H1 (cell line): ENCODE measurements at regions not wholly inside any gene's neighbourhood (a gene's known extent, or its start where the extent isn't known, plus 50 kb on each side); places are given as distances from the start of the nearest gene placed in this dataset.

Experiments used
- CTCF ChIA-PET: fragments of 300-600 bp; sonication (Branson Sonifier 250); formaldehyde crosslinking; loops from one replicate; lab custom pipeline; 2021; ENCODE audit not compliant: partially characterized antibody; lab: Charles Lee
- POLR2A ChIA-PET: fragments of 300-600 bp; sonication (Branson Sonifier 250); formaldehyde crosslinking; loops from one replicate; lab custom pipeline; 2021; ENCODE audit warnings: inconsistent platforms; ENCODE audit not compliant: partially characterized antibody; lab: Charles Lee
- DNase-seq, 2 experiments: peaks; one replicate each; pipeline versions ENCODE4 v3.0.0 to v3.0.0-alpha.2; 2010 to 2022; ENCODE audit warnings: low spot score in 2 of 2, low read depth in 1 of 2, mixed read lengths in 1 of 2
- FAIRE-seq: peaks from 2 replicates; lab custom pipeline; 2011; peaks lifted over from hg19 to GRCh38; lab: Jason Lieb, UNC
- H2AFZ ChIP-seq: 2 replicates; pipeline ENCODE4 v1.8.1; 2012; ENCODE audit warnings: low read length, inconsistent platforms
- H2AK5ac ChIP-seq: 2 replicates; pipeline ENCODE4 v1.6.1; 2013; ENCODE audit warnings: low read depth, low read length
- H2BK120ac ChIP-seq: replicated peaks from 2 replicates; pipeline ENCODE3; 2013; ENCODE audit warnings: low read depth, low read length, inconsistent platforms
- H2BK12ac ChIP-seq: 2 replicates; pipeline ENCODE4 v1.6.1; 2013; ENCODE audit warnings: low read depth, low read length
- H2BK15ac ChIP-seq: 2 replicates; pipeline ENCODE4 v1.6.1; 2013; ENCODE audit warnings: low read length
- H2BK20ac ChIP-seq: 2 replicates; pipeline ENCODE4 v1.6.1; 2013; ENCODE audit warnings: low read length
- H2BK5ac ChIP-seq: 2 replicates; pipeline ENCODE4 v1.6.1; 2013; ENCODE audit warnings: low read depth, low read length
- H3K14ac ChIP-seq: 2 replicates; pipeline ENCODE4 v1.6.1; 2013; ENCODE audit warnings: inconsistent platforms; ENCODE audit not compliant: insufficient read length
- H3K18ac ChIP-seq: 2 replicates; pipeline ENCODE4 v1.6.1; 2013; ENCODE audit warnings: low read length; ENCODE audit errors: extremely low read depth
- H3K23ac ChIP-seq: 2 replicates; pipeline ENCODE4 v1.6.1; 2013; ENCODE audit warnings: inconsistent platforms; ENCODE audit not compliant: insufficient read length
- H3K23me2 ChIP-seq: 2 replicates; pipeline ENCODE4 v1.6.1; 2013; ENCODE audit warnings: low read depth, low read length
- H3K27ac ChIP-seq: 2 replicates; pipeline ENCODE4 v1.6.1; 2011; ENCODE audit warnings: low read depth, low read length, inconsistent platforms
- H3K27me3 ChIP-seq, 4 experiments: replicated peaks in 1 of 4; 1 replicate in 1 of 4; 2 replicates in 3 of 4; pipeline versions ENCODE4 v1.6.1 to v1.8.1; 2011 to 2013; ENCODE audit warnings: low read length in 3 of 4, mild to moderate bottlenecking in 3 of 4, inconsistent platforms in 2 of 4, mixed read lengths in 2 of 4, moderate library complexity in 1 of 4; ENCODE audit not compliant: control insufficient read depth in 3 of 4, insufficient read depth in 3 of 4; ENCODE audit errors: extremely low read depth in 1 of 4
- H3K36me3 ChIP-seq, 4 experiments: 2 replicates each; pipeline versions ENCODE4 v1.6.1 to v1.8.1; 2011 to 2013; ENCODE audit warnings: mild to moderate bottlenecking in 4 of 4, low read length in 3 of 4, moderate library complexity in 2 of 4, control low read depth in 1 of 4, inconsistent platforms in 1 of 4; ENCODE audit not compliant: insufficient read depth in 4 of 4, control insufficient read depth in 2 of 4
- H3K4ac ChIP-seq: replicated peaks from 2 replicates; pipeline ENCODE3; 2013; ENCODE audit warnings: low read length, low read depth, mixed read lengths, inconsistent platforms; ENCODE audit not compliant: insufficient read length
- H3K4me1 ChIP-seq, 4 experiments: replicated peaks in 1 of 4; 1 replicate in 1 of 4; 2 replicates in 3 of 4; pipeline versions ENCODE4 v1.6.1 to v1.8.1; 2011 to 2013; ENCODE audit warnings: low read length in 3 of 4, inconsistent platforms in 2 of 4, mixed read lengths in 1 of 4; ENCODE audit not compliant: insufficient read depth in 4 of 4, control insufficient read depth in 3 of 4
- H3K4me2 ChIP-seq, 2 experiments: 2 replicates each; pipeline versions ENCODE4 v1.6.1 to v1.8.1; 2011 to 2013; ENCODE audit warnings: low read depth in 2 of 2, low read length in 2 of 2, control low read depth in 1 of 2, inconsistent platforms in 1 of 2, mild to moderate bottlenecking in 1 of 2; ENCODE audit not compliant: insufficient read depth in 1 of 2
- H3K4me3 ChIP-seq, 4 experiments: fragments of 200-600, 300-600 bp in 1 of 4; sonication (generic), shearing (Covaris generic), sonication (Bioruptor Twin) in 1 of 4; 2 replicates each; pipeline versions ENCODE4 v1.5.1 to v1.8.1; 2011 to 2016; ENCODE audit warnings: low read length in 4 of 4, low read depth in 3 of 4, control low read depth in 2 of 4, inconsistent platforms in 2 of 4, mild to moderate bottlenecking in 2 of 4, mixed read lengths in 1 of 4, moderate library complexity in 1 of 4; ENCODE audit not compliant: insufficient read depth in 2 of 4; ENCODE audit errors: extremely low read depth in 1 of 4
- H3K56ac ChIP-seq: replicated peaks from 2 replicates; pipeline ENCODE3; 2013; ENCODE audit warnings: low read depth, mild to moderate bottlenecking, mixed read lengths, low read length, inconsistent platforms; ENCODE audit not compliant: insufficient read length
- H3K79me1 ChIP-seq: 2 replicates; pipeline ENCODE4 v1.6.1; 2013; ENCODE audit warnings: low read depth, low read length, control low read depth
- H3K79me2 ChIP-seq, 2 experiments: 2 replicates each; pipeline versions ENCODE4 v1.6.1 to v1.8.1; 2012 to 2013; ENCODE audit warnings: low read length in 2 of 2, mild to moderate bottlenecking in 2 of 2, inconsistent platforms in 1 of 2; ENCODE audit not compliant: insufficient read depth in 2 of 2, control insufficient read depth in 1 of 2
- H3K9ac ChIP-seq, 4 experiments: replicated peaks in 1 of 4; 1 replicate in 1 of 4; 2 replicates in 3 of 4; pipeline versions ENCODE4 v1.6.1 to v1.8.1; 2011 to 2013; ENCODE audit warnings: low read depth in 3 of 4, low read length in 3 of 4, control low read depth in 2 of 4, mild to moderate bottlenecking in 2 of 4, moderate library complexity in 2 of 4, inconsistent platforms in 1 of 4; ENCODE audit errors: extremely low read depth in 1 of 4
- H3K9me3 ChIP-seq, 2 experiments: 2 replicates each; pipeline versions ENCODE4 v1.6.1 to v1.8.1; 2012 to 2013; ENCODE audit warnings: mild to moderate bottlenecking in 2 of 2, moderate library complexity in 2 of 2, control low read depth in 1 of 2, inconsistent platforms in 1 of 2, low read depth in 1 of 2, low read length in 1 of 2, mixed read lengths in 1 of 2; ENCODE audit not compliant: insufficient read depth in 2 of 2
- H4K20me1 ChIP-seq, 2 experiments: replicated peaks in 1 of 2; 2 replicates each; pipeline versions ENCODE3 to v1.8.1; 2011 to 2013; ENCODE audit warnings: inconsistent platforms in 2 of 2, low read length in 2 of 2, mild to moderate bottlenecking in 1 of 2; ENCODE audit not compliant: insufficient read depth in 2 of 2, control insufficient read depth in 1 of 2
- H4K5ac ChIP-seq: 2 replicates; pipeline ENCODE4 v1.6.1; 2013; ENCODE audit warnings: low read length, low read depth, mixed read lengths, inconsistent platforms; ENCODE audit not compliant: insufficient read length
- H4K8ac ChIP-seq: 2 replicates; pipeline ENCODE4 v1.8.0; 2013; ENCODE audit warnings: mild to moderate bottlenecking, moderate library complexity, low read length, inconsistent platforms; ENCODE audit not compliant: insufficient read depth; ENCODE audit errors: extremely low read depth
- H4K91ac ChIP-seq: replicated peaks from 2 replicates; pipeline ENCODE3; 2013; ENCODE audit warnings: low read length, mixed read lengths, inconsistent platforms; ENCODE audit not compliant: insufficient read length
- BACH1 ChIP-seq: IDR thresholded peaks from 2 replicates; pipeline ENCODE4 v1.6.1; 2012; ENCODE audit warnings: low read length, improper control_type of control experiment
- BCL11A ChIP-seq, 2 experiments: IDR thresholded peaks; one replicate each; pipeline ENCODE4 v1.6.1; 2011; ENCODE audit warnings: low read depth in 2 of 2, low read length in 2 of 2, mild to moderate bottlenecking in 2 of 2
- CBX8 ChIP-seq: fragments of 300-800, 300-1000 bp; sonication (generic); IDR thresholded peaks from 2 replicates; pipeline ENCODE4 v1.7.1; 2016; ENCODE audit warnings: low read depth, low read length, borderline replicate concordance
- JUN ChIP-seq: IDR thresholded peaks from 2 replicates; pipeline ENCODE4 v1.6.1; 2011; ENCODE audit warnings: low read depth, mild to moderate bottlenecking, improper control_type of control experiment, low read length
- POU5F1 ChIP-seq: IDR thresholded peaks from 2 replicates; pipeline ENCODE4 v1.6.1; 2011; ENCODE audit warnings: low read depth, mild to moderate bottlenecking, low read length, moderate library complexity
- SP2 ChIP-seq: IDR thresholded peaks from 2 replicates; pipeline ENCODE4 v1.6.1; 2012; ENCODE audit warnings: mild to moderate bottlenecking, low read length, inconsistent platforms
- SUZ12 ChIP-seq: fragments of 200-600 bp; sonication (generic); IDR thresholded peaks from 2 replicates; pipeline ENCODE4 v1.6.1; 2012; ENCODE audit warnings: mild to moderate bottlenecking, inconsistent platforms, low read length, moderate library complexity, mixed read lengths
- TBP ChIP-seq: IDR thresholded peaks from 2 replicates; pipeline ENCODE4 v1.6.1; 2011; ENCODE audit warnings: low read depth, low read length, improper control_type of control experiment
- WGBS, 2 experiments: shearing (Covaris generic) in 1 of 2; methylation state at CpG; one replicate each; pipeline versions ENCODE4 v1.1.6 to v1.1.7; 2013 to 2015; ENCODE audit warnings: low lambda C conversion rate in 2 of 2, mixed read lengths in 2 of 2, inconsistent platforms in 1 of 2, low coverage in 1 of 2, missing lambda C conversion rate in 1 of 2; ENCODE audit not compliant: insufficient replicate concordance in 2 of 2, insufficient coverage in 1 of 2, insufficient read length in 1 of 2; ENCODE audit errors: extremely low coverage in 1 of 2, missing lambda C conversion rate in 1 of 2; 5-methylcytosine and 5-hydroxymethylcytosine counted together

DNA sequence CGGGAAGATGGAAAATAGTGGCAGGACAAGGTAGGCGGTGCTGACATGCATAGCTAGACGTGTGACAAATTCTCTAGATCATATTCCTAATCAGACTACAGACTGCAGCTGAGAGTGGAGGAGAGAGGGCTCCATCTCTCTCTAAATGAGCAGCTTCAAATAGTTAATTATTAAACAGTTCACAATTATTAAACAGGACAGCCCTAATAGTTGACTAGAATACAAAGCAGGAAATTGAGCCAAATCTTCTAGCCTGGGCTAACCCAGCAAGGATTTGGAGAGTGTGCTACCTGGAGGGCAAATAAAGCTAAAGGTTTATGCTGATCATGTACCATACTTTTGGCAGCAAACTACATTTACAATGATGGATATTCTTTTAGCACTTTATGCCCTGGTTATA is 54.4 kb upstream of the CWC22 start:
- Histone ChIP-seq H3K4me1 (peaks cover 5 to 18% (median 13%) of the 10 kb centered on the region in 4 experiments), H3K14ac (no peak overlapping the region), H3K79me2 (no peaks in the 10 kb centered on the region), H2BK120ac (peak overlapping the region; percentile 68), H3K36me3 (no peaks in the 10 kb centered on the region), H2AFZ (no peak overlapping the region), H3K23ac (no peak overlapping the region), H3K4ac (no peak overlapping the region), H3K27ac (no peak overlapping the region), H3K23me2 (no peaks in the 10 kb centered on the region), H4K91ac (peak overlapping the region; percentile 51), H3K4me3 (no peak overlapping the region), H4K5ac (no peak overlapping the region), H3K27me3 (no peaks in the 10 kb centered on the region), H3K18ac (no peak overlapping the region), H4K20me1 (no peaks in the 10 kb centered on the region), H3K9ac (no peak overlapping the region), H4K8ac (no peak overlapping the region), H3K4me2 (no peak overlapping the region), H2AK5ac (no peak overlapping the region), H2BK12ac (peak overlapping the region; percentile 54; the same call in 1 of the 2 replicates), H3K79me1 (no peaks in the 10 kb centered on the region), H2BK5ac (no peak overlapping the region), H3K9me3 (no peaks in the 10 kb centered on the region), H2BK15ac (no peak overlapping the region), H2BK20ac (peak overlapping the region; percentile 51; the same call in 1 of the 2 replicates), H3K56ac (no peak overlapping the region)
- ChIA-PET POLR2A (interaction anchor here (0.7 kb wide), 1 partner anchor 15 kb away, joined by 3 read pairs; no protein-coding TSS in a partner anchor), CTCF (interaction anchor here (0.6 to 2.1 kb wide), 7 partner anchors 10 to 125 kb away, joined by 3 to 10 read pairs (median 4); no protein-coding TSS in a partner anchor)
- WGBS, 2 experiments, result 95% methylated on average over 3 of the region's 3 CpGs; no CpG with 5 or more reads in 1 of the 2 experiments
- TF ChIP-seq CBX8 (no peak), TBP (no peak), SUZ12 (no peak), BCL11A (IDR thresholded peaks at IDR 0.05; ENCODE audit: low read depth in 2 of 2, low read length in 2 of 2) (no peak), JUN (no peak), SP2 (no peak), POU5F1 (no peak), BACH1 (no peak)
- DNase-seq (no peak), FAIRE-seq (no peak)
